KOPT-K1 (cell line): ENCODE measurements at regions not wholly inside any gene's neighbourhood (a gene's known extent, or its start where the extent isn't known, plus 50 kb on each side); places are given as distances from the start of the nearest gene placed in this dataset.

Experiments
- H3K27ac ChIP-seq: fragments of 200-600 bp; sonication (generic); 2 replicates; pipeline ENCODE4 v1.5.1; 2016; ENCODE audit warnings: antibody characterized with exemption, mild to moderate bottlenecking, low read depth, low read length; ENCODE audit not compliant: poor library complexity, severe bottlenecking
- H3K36me3 ChIP-seq: fragments of 200-600 bp; sonication (generic); 2 replicates; pipeline ENCODE4 v1.5.1; 2017; ENCODE audit warnings: antibody characterized with exemption, mild to moderate bottlenecking, low read length, moderate library complexity; ENCODE audit not compliant: insufficient read depth
- H3K9me3 ChIP-seq: fragments of 200-600 bp; sonication (generic); 2 replicates; pipeline ENCODE4 v1.5.1; 2017; ENCODE audit warnings: antibody characterized with exemption, low read length, mild to moderate bottlenecking; ENCODE audit not compliant: insufficient read depth, poor library complexity, severe bottlenecking

DNA sequence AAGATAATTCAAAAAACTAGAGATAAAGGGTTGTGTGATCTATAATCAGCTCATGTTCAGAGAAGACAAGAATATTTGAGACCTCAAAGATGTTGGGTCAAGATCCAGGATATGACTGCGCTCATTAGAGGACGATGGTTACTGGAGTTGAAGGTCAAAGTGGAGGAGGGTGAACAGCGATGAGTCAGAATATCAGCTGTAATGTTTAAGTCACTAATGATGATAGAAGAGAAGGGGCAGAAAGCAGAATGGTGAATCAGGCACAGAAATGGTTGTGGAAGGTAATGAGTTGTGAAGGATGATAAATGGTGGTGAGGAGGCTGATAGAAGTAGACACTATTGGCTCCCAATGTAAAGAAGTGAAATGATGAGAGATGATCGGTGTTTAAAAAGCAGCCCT is 540.3 kb downstream of the INHBA start:
- no peaks in the 10 kb centered on the region for H3K36me3 ChIP-seq
- no peak overlapping the region for H3K27ac ChIP-seq
- no peaks in the 10 kb centered on the region for H3K9me3 ChIP-seq

DNA sequence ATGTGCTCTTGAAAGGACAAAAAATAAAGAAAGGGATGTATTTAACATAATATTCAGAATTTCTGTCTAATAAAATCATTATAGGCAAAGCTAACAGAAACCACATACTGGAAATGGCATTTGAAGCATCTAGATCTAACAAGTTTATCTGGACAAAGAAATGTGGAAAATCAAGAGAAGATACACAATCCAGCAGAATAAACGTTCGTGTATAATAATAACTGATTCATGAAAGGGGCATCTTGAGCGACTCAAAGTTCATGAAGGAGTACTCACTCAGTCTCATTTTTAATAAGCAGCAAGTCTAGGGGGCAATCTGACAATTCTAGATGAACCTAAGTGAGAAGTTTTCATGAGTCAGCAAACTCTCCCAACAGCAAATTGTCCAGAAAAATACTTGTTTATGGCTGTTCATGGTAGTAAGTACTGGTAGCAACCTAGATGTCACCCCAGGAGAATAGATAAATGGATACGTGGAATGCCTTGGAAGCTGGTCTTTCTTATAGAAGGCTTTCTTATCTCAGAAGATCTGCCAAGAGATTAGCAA is 541.8 kb downstream of the INHBA start:
- Histone ChIP-seq H3K27ac (no peak overlapping the region), H3K9me3 (no peaks in the 10 kb centered on the region), H3K36me3 (no peaks in the 10 kb centered on the region)

DNA sequence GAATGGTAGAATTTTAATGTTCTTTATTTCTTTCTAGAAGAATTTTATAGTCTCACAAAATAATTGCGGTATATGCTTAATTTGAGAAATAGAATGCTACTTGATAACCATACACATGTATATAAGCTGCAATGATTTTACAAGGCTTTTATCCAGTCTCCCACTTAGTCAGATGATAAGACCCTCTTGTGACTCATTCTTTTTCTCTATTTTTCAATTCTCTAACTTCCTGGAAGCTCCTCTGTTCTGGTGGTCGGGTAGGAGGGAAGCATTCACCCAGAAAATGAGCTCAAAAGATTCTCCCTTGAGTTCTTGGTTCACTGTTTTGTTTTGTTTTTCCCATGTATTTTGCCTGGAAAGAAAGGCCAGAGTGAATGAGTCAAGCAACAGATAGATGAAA is 546.6 kb downstream of the INHBA start:
- no peaks in the 10 kb centered on the region for H3K36me3 ChIP-seq
- H3K9me3 ChIP-seq = no peaks in the 10 kb centered on the region
- no peak overlapping the region for H3K27ac ChIP-seq

DNA sequence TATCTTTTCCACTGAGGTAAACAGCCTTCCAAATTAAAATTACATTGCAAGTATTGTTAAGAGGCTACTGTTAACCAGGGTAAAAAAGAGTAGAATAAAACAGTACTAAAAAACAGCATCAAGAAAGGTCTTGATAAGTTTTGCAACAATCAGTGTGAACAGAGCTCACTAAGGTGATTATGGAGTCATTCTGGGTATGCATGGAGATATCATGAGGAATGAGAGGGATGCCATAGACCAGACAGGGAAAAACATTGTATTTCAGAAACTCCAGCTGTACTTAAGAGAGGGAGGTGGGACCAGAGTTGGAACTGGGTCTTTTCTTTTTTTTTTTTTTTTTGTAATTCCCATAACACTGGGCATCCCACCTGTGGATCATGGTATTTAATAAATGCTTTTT is 549.6 kb downstream of the INHBA start:
- Histone ChIP-seq H3K27ac (no peak overlapping the region), H3K9me3 (no peaks in the 10 kb centered on the region), H3K36me3 (no peaks in the 10 kb centered on the region)

DNA sequence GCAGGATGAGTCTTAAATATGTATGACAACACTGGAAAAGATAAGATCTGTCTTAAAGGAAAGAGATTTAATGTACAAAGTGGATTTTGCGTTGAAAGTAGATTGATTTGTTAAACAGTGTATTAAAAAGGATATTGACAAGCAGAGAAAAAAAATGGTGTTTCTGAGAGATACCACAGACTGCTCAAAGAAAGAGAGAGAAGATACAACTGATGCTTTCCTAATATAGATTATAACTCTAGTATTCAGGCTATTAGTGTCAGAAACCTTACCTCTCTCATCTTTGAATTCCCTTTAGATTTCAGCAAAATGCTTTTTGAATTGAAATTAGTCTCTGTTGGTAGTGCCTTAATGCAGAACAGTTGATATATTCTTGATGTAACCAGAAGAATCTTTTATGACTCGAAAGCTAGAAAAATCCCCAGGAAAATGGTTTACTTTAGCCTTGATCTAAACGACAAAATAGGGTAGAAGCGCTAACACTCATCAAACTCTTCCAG is 550.7 kb downstream of the INHBA start:
- no peak overlapping the region for H3K27ac ChIP-seq
- no peaks in the 10 kb centered on the region for H3K9me3 ChIP-seq
- H3K36me3 ChIP-seq = no peaks in the 10 kb centered on the region

DNA sequence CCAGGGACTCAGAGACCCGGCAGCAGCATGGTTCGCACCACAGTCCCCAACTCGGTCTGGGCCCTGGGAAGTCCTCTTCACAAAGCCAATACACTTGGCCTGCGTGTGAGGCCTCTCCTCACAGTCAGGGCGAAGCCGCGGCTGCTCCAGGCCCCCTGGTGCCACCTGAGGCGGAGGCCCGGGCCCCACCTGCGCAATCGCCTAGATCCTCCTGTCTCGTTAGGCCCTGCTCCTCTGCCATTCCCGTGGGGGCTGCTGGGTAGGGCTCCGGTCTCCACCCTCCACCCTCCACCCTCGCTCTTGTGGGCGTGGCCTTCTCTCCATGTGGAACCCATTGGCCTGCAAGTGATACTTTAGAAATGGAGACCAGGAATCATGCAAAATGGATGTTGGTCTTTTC is 553.3 kb downstream of the INHBA start:
- H3K36me3 ChIP-seq = no peaks in the 10 kb centered on the region
- no peak overlapping the region for H3K27ac ChIP-seq
- no peaks in the 10 kb centered on the region for H3K9me3 ChIP-seq

DNA sequence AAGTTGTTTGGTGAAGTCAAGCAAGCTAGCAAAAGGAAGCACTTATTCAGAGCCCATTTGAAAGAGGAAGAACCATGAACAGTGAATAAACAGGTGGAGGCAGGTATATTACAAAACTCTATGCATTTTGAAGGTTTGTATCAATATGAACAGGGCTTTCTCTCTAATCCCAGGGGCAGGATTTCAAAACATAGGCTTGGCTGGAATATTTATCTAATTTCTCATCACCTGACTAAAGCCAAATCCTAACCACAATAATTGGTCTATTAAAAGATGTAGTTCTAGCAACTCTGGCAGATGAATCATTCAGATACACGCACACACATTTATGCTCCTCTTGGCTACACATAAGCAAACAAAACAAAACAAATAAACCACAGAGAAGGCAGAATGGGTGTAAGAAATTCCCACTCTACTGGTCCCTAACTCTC is 554.4 kb downstream of the INHBA start:
- Histone ChIP-seq H3K36me3 (no peaks in the 10 kb centered on the region), H3K9me3 (no peaks in the 10 kb centered on the region), H3K27ac (no peak overlapping the region)

DNA sequence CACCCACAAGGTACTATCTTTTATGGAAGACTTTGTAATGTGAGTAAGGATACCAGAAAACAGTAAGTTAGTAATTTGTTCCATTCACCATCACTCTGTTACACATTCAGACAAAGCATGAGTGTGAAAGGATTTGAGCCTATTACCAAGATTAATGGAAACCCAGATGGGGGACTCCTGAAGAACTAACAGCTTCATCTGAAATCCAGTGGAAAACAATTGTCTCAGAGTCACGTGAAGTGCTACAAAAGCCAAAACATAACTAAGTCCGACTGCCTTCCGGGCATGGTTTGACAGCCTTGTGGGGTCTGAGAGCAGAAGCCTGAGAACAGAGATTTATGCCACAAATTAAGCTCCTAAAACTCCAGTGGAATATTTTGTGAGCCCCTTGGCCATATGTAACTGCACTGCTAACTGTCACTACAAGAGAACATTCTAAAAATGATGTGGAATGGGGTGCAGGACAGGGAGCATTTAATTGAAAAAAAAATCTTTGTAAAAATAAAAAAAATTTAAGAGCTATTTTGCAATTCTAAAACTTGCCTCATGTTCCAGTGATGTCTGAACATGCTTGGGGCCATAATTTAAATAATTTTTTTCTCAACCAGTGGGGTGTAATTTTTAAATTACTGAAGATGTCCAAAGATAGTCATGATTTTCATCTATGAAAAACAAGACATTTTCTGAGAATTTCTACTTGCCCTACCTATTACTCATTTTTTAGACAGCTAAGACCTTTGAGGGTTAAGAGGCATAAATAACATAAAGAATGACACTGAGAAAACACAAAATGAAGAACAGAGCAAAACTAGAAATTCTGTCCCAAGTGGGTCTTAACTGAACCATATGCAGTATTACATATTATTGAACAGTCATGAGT is 555.0 kb downstream of the INHBA start:
- H3K9me3 ChIP-seq = no peaks in the 10 kb centered on the region
- no peak overlapping the region for H3K27ac ChIP-seq
- H3K36me3 ChIP-seq = no peaks in the 10 kb centered on the region

DNA sequence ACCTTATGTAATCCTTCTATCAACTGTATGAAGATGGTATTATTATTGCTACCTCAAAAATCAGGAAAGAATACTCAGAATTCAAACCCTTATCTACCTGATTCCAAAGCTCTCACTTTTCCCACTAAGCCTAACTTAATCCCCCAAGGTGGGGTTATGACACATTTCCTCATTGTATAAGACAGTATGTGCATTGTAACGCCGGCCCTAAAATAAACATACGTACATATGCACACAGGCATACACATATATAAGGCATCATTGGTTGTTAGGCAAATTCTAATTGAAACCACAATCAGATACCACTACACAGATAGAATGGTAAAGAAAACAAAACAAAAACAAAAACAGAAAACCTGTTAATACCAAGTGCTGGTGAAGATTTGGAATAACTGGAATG is 556.5 kb downstream of the INHBA start:
- Histone ChIP-seq H3K36me3 (no peaks in the 10 kb centered on the region), H3K27ac (no peak overlapping the region), H3K9me3 (no peaks in the 10 kb centered on the region)

DNA sequence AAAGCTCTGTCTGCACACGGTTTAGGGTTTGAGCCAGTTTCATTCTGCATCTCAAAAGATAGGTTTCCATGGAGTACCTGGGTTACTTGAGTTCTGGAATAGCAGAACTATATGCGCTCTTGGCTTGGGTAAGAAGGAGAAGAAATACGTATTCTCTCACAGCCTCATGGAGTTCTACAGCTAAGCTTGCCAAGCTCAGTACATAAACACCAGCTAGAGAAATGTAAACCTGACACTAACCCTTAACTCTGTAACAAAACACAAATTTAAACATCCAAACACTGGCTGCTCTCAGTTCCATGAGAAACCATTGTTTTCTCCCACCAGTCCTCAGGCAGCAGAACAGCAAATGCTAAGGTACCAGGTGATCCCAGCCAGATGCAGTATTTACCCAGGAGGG is 557.2 kb downstream of the INHBA start:
- H3K9me3 ChIP-seq = no peaks in the 10 kb centered on the region
- no peaks in the 10 kb centered on the region for H3K36me3 ChIP-seq
- H3K27ac ChIP-seq = no peak overlapping the region

DNA sequence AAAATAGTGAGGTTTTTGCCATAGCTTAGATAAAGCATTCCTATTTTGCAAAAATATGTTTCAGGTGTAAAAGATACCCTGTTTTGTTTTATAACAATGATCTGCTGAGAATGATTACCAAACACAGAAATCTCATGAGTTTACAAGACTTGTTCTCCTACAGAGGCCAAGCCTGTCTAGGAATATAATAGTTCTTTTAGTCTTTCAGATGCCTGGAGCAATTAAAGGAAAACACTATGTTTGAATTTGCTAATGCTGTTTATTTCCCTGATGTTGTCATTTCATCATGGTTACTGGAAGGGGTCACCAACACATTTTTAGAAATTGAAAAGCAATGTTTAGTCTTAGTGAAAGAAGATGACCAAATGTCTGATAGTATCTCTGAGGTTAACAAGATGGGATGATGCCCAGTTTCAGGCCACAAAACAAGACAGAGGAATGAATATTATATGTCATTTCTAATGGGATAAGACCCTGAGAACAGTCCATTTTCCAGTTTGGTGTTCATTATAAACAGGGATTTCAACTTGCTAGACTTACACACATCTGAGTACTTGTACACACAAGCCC is 559.9 kb downstream of the INHBA start:
- Histone ChIP-seq H3K27ac (no peak overlapping the region), H3K9me3 (no peaks in the 10 kb centered on the region), H3K36me3 (no peaks in the 10 kb centered on the region)

DNA sequence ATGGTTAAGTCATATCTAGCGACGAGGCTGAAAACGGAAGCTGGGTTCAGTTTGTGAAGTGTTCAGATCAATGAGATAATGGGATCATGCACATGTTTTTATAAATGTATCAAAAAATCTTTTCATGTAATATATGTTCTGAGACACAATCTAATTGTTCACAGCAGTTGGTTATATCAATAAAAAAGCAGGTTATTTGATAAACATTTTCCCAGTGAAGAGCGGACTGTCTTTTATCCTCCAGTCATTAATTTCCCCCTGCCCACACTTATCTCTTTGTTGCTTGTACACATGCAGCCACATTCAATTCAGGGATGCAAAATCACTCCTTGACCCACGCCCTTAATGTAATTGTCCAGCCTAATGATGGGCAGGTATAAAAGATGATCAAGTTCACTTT is 563.1 kb downstream of the INHBA start:
- Histone ChIP-seq H3K9me3 (peaks cover 12% of the 10 kb centered on the region), H3K27ac (no peak overlapping the region), H3K36me3 (no peaks in the 10 kb centered on the region)

DNA sequence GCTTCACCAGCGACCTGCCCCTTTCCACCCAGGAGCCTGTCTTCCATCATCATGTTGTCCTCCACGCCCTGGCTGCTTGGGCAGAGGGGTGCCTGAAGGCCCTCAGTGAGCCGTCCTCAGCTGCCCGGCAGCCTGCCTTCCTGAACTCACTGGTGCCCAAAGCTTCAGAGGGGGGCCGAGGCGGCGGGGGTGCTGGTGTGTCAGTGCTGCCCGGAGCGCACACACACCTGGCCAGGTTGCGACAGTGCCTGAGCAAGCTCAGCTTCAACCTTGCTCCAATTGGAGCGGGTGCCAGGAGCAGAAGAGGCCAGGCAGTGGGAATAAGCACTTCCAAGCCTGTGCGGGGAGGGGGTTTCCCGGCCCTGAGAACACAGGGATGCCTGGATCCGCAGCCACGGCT is 566.3 kb downstream of the INHBA start:
- Histone ChIP-seq H3K27ac (no peak overlapping the region), H3K9me3 (peaks cover 12% of the 10 kb centered on the region), H3K36me3 (no peaks in the 10 kb centered on the region)

DNA sequence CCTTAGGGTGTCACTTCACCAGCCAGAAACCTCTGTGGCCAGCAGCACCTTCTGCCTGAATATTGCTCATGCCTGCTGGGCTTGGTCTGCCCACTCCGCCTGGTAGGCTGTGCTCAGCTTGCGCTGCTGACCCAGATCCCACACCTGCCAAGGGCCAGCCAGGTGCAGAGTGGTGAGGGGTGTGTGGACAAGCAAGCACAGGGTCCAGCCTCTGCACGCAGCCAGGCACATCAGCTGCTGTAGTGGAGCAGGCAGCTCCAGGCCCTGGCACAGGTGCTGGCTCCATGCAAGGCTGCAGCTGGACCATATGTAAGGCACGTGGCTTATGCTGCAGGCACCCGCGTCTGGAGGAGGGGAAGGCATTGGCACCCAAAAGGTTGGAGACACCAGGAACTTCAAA is 567.4 kb downstream of the INHBA start:
- peaks cover 12% of the 10 kb centered on the region for H3K9me3 ChIP-seq
- no peaks in the 10 kb centered on the region for H3K36me3 ChIP-seq
- H3K27ac ChIP-seq = no peak overlapping the region

DNA sequence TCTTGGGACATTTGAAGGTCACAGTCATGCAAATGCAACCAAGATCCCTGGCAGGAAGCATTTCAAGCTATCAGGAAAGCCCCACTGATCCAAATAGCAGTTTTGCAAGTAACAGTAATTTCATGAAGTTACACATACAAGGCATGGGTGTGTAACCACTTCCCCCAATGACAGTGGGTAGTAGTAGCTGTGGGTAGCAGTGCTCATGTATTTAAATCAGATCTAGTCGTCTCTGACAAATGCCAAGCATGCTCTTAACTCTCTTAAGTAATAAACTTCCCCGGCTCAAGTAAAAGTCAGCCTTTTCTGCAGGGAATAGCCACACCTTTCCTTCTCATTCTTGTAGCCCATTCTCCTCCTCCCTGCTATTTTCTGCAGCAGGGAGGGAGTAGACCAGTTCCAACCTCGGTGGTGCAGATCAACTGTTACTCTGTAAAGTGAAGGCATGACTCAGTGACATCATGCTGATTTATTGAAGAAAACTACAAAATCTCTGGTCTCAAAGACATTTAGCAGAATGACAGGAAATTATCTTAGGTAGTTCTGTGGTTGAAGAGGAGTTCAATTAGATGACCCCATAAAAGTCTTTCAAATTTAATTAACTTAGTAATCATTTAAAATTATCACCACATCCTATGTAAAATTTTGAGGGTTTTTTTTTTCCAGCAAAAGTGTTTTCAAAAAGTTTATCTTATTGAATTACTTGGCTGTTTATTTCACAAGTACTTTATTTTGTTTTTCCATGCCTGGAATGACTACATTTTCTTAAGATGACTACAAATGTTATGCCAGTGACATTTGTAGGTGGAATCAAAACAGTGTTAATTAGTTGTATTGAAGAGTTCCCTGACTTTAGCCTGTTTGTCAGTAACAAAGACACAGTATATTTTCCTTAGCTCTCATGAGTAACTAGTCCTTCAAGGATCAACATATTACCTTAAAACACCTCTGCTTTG is 568.3 kb downstream of the INHBA start:
- Histone ChIP-seq H3K9me3 (peaks cover 12% of the 10 kb centered on the region), H3K27ac (no peak overlapping the region), H3K36me3 (no peaks in the 10 kb centered on the region)
